Inflammatory macrophage treated with lipopolysaccharide for 4 hours (primary cell): ENCODE measurements at regions not wholly inside any gene's neighbourhood (a gene's known extent, or its start where the extent isn't known, plus 50 kb on each side); places are given as distances from the start of the nearest gene placed in this dataset.
"Not testable (repeated sequence)": the region's sequence is repeated elsewhere in the genome, so short reads cannot be mapped to it uniquely, and the experiment has no call there.

ENCODE experiments used
- DNase-seq: peaks from one replicate; pipeline ENCODE4 v3.0.0-alpha.2; 2020

- no peak for DNase-seq
Observed at GRCh38 chr11:23263466-23263865, 403.2 kb upstream of the CCDC179 start.

- DNase-seq: no peak
Observed at GRCh38 chr11:23272095-23272494, 411.8 kb upstream of the CCDC179 start.

DNA sequence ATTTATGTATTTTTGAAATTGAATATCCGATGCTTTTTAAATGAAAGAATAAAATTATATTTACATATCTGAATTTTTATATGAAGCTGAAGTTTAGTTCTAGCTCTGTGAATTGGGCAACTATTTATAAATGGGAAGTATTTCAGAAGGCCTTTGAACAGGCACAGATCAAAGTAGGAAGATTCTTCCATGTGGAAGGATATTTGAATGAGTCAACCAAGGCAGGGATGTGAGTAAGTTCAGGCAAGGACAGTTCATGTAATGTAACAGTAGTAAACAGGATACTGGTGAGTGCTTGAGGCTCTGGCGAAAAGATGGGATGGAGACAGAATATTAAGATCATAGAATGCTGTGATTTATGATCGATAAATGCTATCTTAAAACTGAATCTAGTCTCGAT lies 417.8 kb upstream of the CCDC179 start:
- DNase-seq: no peak

GRCh38 chr11:23280088-23280487 lies 419.8 kb upstream of the CCDC179 start:
- no peak for DNase-seq

- no peak for DNase-seq
Observed at GRCh38 chr11:23283666-23284065, 423.4 kb upstream of the CCDC179 start.

DNA sequence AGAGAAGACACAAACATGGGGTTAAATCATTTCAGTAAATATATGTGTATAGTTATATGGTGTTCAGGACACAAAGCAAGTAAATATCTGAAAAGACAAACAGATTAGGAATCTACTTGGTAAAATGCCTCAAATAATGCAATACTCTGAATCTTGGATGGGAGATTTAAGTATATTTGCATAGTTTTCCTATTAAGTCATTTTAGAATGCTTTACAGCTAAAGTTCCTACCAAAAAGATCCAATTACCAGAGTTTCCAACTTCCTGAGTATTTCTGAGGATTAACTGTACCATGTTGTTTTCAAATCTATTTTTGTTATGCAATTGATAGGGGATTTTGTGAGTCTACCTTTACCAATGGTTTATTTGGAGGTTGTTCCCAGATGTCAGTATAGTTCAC lies 424.4 kb upstream of the CCDC179 start:
- no peak for DNase-seq

DNA sequence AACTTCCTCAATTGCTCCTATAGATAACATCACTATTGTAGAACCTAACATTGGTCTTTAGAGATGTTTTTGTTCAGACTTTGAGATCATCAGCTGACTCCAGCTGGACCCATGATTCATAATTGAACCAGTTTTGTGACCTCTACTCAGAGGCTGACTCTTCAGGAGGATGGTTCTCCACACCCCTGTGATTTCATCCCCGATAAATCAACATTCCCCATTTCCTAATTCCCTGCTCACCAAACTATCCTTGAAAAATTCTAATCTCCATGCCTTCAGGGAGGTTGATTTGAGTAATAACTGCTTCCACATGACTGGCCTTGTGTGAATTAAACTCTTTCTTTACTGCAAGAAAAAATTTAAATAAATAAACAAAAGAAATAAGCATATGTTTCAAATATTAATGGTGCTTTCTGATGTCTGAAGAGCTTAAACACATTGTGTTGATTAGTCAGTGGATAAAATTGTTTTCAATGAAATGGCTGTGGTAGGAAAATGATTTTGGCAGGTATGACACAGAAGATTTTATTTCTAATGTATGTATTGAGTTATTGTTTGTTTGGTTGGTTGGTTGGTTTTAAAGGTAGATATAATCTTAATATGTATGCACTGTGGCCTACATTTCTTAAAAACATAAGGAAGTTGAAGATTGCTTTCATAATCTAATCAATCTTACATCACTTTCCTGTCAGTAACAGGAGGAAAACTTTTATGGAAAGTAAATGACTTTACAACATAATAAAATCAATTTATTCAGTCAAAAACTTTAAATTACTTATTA lies 427.9 kb upstream of the CCDC179 start:
- DNase-seq: no peak

- DNase-seq: no peak
Observed at GRCh38 chr11:23295241-23295640, 435.0 kb upstream of the CCDC179 start.

GRCh38 chr11:23308041-23308440 lies 447.8 kb upstream of the CCDC179 start:
- no peak for DNase-seq

- DNase-seq: no peak
Observed at GRCh38 chr11:23310276-23310675, 450.0 kb upstream of the CCDC179 start.

DNA sequence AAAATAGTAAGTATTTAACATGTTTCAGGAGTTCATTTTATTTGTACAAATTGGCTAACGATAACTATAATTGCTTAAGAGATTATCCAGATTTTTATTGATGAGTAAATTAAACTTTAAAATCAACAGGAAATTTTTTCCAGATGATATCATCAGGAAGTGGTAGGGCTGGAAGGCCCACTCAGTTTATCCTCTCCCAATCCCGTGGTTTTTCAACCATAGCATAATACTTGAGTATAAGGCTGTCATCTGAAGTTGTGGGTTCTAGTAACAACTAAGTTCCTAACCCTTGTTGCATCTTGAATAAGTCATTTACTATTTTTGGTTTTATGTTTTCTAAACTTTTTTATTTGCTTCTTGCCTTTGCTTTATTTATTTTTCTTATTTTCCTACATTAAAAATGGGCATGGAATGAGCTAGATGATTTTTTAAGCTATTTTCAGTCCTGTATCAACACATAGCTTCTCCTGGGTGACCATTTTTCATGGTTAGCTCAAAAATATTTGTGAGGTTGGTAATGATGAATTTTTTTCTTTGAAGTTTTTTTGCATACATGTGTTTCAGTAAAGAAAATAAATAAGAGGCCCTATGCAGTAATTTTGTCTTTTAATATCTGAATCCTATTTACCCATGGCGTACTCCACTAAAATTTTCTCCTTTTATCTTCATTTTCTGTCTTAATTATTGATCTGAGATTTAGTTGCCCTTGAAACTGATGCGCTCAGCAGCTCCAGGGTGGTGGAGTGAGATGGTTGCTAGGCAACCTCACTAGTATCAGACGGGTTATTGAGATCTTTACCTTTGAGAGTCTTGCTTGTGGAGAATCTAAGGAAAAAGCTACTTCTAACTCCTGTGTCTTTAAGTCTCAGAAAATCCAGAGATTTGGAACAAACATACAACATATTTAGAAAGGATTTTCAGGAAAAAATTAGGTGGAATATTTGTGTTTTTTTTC lies 452.0 kb upstream of the CCDC179 start:
- DNase-seq: no peak

DNA sequence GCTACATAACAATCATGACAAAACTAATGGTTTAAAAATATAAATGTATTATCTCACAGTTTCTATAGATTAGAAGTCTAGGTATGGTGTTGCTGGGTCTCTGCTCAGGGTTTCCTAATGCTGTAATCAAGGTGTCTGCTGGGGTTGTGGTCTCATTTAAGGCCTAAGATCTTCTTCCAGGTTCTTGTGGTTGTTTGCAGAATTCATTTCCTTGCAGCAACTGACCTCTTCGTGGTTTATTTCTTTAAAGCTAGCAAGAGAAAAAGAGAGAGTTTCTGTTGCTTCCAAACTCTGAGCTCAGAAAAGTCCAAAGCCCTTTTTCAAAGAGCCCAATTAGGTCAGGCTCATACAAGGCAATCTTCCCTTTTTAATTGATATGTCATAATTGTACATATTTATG lies 452.7 kb upstream of the CCDC179 start:
- no peak for DNase-seq

DNA sequence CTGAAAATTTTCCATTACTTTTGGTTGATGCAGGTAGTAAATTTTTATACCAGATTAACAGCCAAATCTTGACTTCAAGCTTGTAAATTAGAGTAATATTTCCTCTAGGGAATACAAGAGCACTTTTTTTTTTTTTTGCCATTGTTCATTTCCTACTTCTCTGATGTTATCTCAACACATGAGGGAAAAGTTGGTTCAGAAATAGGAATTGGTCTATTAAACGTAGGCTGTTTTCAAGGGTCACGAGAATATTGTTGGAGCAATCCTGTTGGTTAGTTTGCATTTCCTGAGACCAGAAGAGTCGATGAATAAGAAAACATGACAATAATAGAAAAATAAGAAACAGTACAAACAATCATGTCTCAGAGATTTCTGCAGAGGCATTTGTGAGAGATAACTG lies 453.9 kb upstream of the CCDC179 start:
- DNase-seq: no peak

GRCh38 chr11:23315286-23315685 lies 455.0 kb upstream of the CCDC179 start:
- DNase-seq: no peak

DNA sequence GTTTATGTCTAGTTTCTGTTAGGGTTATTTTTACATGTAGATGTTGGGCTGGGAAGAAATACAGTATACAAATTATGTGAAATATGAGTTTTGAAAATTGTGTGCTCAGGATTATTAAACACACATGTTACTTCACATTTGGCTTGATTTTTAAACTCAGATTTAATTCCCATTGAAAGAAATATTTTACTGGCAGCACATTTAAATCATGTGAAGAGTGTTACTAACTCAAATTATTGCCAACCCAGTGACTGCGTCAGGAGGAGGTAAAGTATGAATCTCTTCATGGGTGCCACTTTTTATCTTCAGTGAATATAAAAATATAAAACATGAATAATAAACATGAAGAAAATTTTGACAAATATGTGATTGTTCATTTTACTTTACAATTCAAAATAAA lies 457.5 kb upstream of the CCDC179 start:
- no peak for DNase-seq

DNA sequence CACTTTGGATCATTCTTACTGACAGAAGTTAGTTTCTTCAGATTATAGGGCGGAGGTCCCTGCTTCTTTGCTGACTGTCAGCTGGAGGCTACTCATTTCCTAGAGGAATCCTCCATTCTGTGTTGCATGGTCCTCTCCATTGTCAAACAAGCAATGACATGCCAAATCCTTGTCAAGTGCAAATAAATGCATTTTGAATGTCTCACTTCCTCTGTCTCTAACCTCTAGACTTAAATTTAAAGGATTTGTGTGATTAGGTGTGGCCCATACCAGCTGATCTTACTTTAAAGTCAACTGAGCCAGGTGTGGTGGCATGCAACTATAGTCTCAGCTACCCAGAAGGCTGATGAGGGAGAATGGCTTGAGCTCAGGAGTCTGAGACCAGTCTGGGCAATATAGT lies 458.4 kb upstream of the CCDC179 start:
- no peak for DNase-seq

GRCh38 chr11:23320131-23320530 lies 459.9 kb upstream of the CCDC179 start:
- DNase-seq: no peak

DNA sequence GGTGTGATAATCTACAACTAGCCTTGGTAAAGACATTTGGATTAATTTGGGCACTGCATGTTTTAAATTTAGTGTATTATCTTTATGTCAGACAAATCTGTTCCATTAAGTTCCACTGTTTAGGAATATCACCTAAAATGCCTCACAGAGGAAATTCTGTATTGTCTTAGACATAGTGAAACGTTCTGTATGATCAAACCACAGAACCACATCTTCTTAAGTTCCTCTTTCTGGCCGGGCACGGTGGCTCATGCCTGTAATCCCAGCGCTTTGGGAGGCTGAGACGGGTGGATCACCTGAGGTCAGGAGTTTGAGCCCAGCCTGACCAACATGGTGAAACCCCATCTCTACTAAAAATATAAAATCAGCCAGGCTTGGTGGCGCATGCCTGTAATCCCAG lies 475.3 kb upstream of the CCDC179 start:
- not testable (repeated sequence) for DNase-seq

DNA sequence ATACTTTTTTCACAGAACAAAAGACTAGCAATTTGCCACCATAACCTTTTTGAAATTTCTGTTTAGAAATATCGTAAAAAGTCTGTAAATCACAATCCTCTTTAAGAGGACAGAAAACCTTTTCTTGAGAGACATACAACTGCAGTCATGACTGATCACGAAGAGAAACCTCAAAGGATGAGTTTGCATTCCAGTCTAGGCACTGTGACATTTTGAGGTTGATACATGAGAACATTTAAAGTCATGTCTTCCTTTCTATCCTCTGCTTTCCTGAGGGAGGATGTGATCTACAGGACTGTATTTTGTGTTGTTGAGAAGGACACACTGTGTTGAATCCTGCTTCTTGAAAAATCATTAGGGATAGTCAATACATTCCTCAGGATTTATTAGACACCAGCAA lies 476.7 kb upstream of the CCDC179 start:
- no peak for DNase-seq

- DNase-seq: no peak
Observed at GRCh38 chr11:23353611-23354010, 493.3 kb upstream of the CCDC179 start.

GRCh38 chr11:23359297-23359696 lies 499.0 kb upstream of the CCDC179 start:
- DNase-seq: no peak

DNA sequence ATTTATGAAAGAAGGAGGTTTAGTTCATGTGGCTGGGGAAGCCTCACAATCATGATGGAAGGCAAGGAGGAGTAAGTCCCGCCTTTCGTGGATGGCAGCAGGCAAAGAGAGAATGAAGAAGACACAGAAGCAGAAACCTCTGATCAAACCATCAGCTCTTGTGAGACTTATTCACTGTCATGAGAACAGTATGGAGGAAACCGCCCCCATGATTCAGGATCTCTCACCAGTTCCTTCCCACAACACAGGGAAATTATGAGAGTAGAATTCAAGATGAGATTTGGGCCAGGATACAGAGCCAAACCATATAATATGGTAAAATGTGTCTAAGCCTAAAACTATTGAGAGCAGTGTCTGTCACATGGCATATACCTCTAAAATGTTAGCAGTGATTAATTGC lies 503.8 kb upstream of the CCDC179 start:
- DNase-seq: no peak

DNA sequence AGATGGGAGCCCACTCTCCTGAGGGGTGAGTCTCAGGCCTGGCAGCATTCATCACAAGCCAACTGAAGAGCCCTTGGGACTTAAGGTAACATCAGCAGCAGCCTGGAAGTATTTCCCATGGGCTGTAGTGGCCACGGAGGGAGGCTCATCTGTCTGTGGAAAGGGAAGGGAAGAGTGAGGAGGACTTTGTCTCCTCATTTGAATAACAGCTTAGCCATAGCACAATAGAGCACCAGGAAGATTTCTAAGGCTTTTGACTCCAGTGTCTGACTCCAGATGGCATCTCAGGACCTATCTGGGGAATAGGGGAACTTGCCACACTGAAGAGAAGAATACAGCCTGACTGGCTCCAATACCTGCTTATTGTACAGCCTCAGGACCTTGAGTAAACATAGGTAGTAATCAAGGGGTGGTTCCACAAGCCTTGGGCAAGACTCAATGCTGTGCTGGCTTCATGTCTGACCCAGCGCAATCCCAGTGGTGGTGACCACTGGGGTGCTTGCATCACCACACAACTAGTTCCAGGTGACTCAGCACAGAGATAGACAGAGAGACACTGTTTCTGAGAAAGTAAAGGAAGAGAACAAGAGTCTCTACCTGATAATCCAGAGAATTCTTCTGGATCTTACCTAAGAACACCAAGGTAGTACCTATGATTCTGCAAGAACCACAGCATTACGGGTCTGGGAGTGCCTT lies 510.5 kb upstream of the CCDC179 start:
- no peak for DNase-seq

DNA sequence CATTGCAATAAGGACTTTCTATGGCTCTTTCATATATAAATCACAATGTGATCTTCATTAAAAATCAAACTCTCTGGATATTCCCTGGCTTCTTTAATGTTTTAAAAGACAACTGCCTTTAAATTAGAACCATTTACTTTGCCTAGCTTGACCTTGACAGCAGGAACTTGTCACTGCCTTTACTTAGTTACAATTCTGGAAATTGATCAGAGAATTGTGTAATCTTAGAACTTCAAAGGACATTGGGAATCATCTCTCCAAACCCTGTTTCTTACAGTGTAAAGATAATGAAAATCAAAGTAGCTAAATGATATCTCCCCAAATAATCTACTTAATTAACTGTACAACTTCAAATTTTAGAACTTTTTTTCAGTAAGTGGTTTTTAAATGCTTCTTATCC lies 517.6 kb upstream of the CCDC179 start:
- no peak for DNase-seq
